ENCODE measurements at regions not wholly inside any gene's neighbourhood (a gene's known extent, or its start where the extent isn't known, plus 50 kb on each side); places are given as distances from the start of the nearest gene placed in this dataset.

DNA sequence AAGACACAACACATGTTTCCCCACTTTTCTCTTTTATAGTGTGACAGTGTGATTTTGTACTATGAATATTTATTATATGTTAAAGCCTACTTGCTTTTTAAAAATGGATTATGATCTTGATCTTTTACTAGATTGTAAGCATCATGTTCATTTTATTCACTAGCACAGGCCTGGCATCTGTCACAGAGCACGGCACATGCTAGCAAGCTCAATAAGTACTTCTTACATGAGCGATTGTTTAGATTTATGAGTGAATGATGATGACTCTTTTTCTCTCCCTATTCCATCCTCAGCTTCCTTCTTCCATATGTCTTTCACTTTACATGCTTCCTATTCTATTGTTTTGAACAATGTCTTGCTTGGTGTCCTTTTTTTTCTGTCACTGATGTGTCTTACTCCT, 1454.1 kb downstream of the MRPL39 start:
- TF ChIP-seq, protein P1, sequence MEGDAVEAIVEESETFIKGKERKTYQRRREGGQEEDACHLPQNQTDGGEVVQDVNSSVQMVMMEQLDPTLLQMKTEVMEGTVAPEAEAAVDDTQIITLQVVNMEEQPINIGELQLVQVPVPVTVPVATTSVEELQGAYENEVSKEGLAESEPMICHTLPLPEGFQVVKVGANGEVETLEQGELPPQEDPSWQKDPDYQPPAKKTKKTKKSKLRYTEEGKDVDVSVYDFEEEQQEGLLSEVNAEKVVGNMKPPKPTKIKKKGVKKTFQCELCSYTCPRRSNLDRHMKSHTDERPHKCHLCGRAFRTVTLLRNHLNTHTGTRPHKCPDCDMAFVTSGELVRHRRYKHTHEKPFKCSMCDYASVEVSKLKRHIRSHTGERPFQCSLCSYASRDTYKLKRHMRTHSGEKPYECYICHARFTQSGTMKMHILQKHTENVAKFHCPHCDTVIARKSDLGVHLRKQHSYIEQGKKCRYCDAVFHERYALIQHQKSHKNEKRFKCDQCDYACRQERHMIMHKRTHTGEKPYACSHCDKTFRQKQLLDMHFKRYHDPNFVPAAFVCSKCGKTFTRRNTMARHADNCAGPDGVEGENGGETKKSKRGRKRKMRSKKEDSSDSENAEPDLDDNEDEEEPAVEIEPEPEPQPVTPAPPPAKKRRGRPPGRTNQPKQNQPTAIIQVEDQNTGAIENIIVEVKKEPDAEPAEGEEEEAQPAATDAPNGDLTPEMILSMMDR (IDR thresholded peaks at IDR 0.05), result no peak
- no peak for TF ChIP-seq POLR2A (IDR thresholded peaks at IDR 0.05)
- no peak for TF ChIP-seq POLR2AphosphoS5 (IDR thresholded peaks at IDR 0.05)
- TF ChIP-seq EP300 (IDR thresholded peaks at IDR 0.05), result no peak
